HL-60 (cell line): ENCODE measurements at regions not wholly inside any gene's neighbourhood (a gene's known extent, or its start where the extent isn't known, plus 50 kb on each side); places are given as distances from the start of the nearest gene placed in this dataset.

ENCODE experiments used
- CTCF ChIP-seq: IDR thresholded peaks from one replicate; pipeline ENCODE4 v1.5.1; 2011; ENCODE audit warnings: low read length, control low read depth, inconsistent platforms; ENCODE audit not compliant: insufficient read depth
- GABPA ChIP-seq: IDR thresholded peaks from 2 replicates; pipeline ENCODE4 v1.6.1; 2012; ENCODE audit warnings: low read depth
- POLR2AphosphoS5 ChIP-seq: IDR thresholded peaks from 2 replicates; pipeline ENCODE4 v1.6.1; 2012; ENCODE audit warnings: low read depth

- TF ChIP-seq CTCF: no peak
- TF ChIP-seq GABPA: no peak
- TF ChIP-seq POLR2AphosphoS5: no peak
These were observed 53.1 kb upstream of the CCL1 start for GRCh38 chr17:34416116-34416515.
